ENCODE measurements at regions not wholly inside any gene's neighbourhood (a gene's known extent, or its start where the extent isn't known, plus 50 kb on each side); places are given as distances from the start of the nearest gene placed in this dataset.

DNA sequence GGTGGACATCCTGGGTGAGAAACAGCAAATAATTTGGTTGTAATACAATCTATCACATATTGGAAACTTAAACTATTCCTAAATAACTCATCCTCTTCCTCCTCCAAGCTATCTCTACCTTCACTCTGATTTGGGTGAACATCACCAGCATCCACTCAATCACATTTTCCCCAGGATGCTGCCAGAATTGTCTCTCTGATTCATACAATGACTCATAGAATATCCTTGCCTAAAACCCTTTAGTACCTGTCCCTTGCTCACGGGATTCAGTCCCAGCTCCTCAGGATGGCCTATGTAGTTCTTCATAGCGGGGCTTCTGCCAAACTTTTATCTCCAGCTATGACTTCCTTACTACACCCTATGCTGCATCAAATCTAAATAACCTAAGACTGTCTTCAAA, 146.8 kb downstream of the EMP1 start:
- Histone ChIP-seq H3K79me2 (ENCODE audit: insufficient read depth, low read length) (no peaks in the 10 kb centered on the region), H3K9me2 (ENCODE audit: low read depth, low read length) (no peaks in the 10 kb centered on the region), H3K4me2 (ENCODE audit: low read length) (no peak overlapping the region), H3K4me1 (ENCODE audit: insufficient read depth, low read length, severe bottlenecking) (no peaks in the 10 kb centered on the region), H3K4me3 (ENCODE audit: low read depth, low read length, poor library complexity, severe bottlenecking) (no peak overlapping the region), H4K20me1 (ENCODE audit: insufficient read depth, low read length) (no peaks in the 10 kb centered on the region), H3K36me3 (ENCODE audit: insufficient read depth, low read length) (no peaks in the 10 kb centered on the region), H2AFZ (ENCODE audit: low read length) (no peak overlapping the region), H3K9me3 (ENCODE audit: low read length) (no peaks in the 10 kb centered on the region), H3K9ac (ENCODE audit: low read length) (no peak overlapping the region), H3F3A (ENCODE audit: insufficient read depth, low read length) (no peaks in the 10 kb centered on the region), H3K27me3 (ENCODE audit: insufficient read depth, low read length) (no peaks in the 10 kb centered on the region), H3K27ac (ENCODE audit: low read depth, low read length, poor library complexity, severe bottlenecking) (no peak overlapping the region)
- TF ChIP-seq EZH2 (IDR thresholded peaks at IDR 0.05; ENCODE audit: borderline replicate concordance, low read length) = no peak
- TF ChIP-seq, protein P1, sequence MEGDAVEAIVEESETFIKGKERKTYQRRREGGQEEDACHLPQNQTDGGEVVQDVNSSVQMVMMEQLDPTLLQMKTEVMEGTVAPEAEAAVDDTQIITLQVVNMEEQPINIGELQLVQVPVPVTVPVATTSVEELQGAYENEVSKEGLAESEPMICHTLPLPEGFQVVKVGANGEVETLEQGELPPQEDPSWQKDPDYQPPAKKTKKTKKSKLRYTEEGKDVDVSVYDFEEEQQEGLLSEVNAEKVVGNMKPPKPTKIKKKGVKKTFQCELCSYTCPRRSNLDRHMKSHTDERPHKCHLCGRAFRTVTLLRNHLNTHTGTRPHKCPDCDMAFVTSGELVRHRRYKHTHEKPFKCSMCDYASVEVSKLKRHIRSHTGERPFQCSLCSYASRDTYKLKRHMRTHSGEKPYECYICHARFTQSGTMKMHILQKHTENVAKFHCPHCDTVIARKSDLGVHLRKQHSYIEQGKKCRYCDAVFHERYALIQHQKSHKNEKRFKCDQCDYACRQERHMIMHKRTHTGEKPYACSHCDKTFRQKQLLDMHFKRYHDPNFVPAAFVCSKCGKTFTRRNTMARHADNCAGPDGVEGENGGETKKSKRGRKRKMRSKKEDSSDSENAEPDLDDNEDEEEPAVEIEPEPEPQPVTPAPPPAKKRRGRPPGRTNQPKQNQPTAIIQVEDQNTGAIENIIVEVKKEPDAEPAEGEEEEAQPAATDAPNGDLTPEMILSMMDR (IDR thresholded peaks at IDR 0.05; ENCODE audit: low read length) = no peak

DNA sequence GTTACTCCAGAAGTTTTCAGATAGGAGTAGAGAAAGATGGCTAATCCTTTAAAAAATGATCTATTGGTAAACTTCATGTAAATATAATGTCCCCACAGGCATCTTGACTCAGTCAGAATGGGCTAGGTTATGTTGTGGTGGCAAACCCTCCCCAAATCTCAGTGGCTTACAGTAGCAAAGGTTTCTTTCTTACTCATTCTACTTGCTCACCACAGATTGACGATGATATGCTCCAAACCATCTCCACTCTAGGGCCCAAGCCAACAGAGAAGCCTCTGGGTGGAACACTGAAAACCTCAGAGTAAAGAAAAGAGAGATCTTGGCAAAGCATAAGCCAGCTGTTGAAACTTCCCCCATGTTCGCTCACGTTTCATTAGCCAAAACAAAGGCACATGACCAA, 146.4 kb downstream of the EMP1 start:
- TF ChIP-seq EZH2 (IDR thresholded peaks at IDR 0.05; ENCODE audit: borderline replicate concordance, low read length) = no peak
- TF ChIP-seq, protein P1 (IDR thresholded peaks at IDR 0.05; ENCODE audit: low read length) = no peak
- no peak overlapping the region for H3K4me3 ChIP-seq (ENCODE audit: low read depth, low read length, poor library complexity, severe bottlenecking)
- no peaks in the 10 kb centered on the region for H3K79me2 ChIP-seq (ENCODE audit: insufficient read depth, low read length)
- H3F3A ChIP-seq (ENCODE audit: insufficient read depth, low read length) = no peaks in the 10 kb centered on the region
- H3K4me2 ChIP-seq (ENCODE audit: low read length) = no peak overlapping the region
- no peak overlapping the region for H3K27ac ChIP-seq (ENCODE audit: low read depth, low read length, poor library complexity, severe bottlenecking)
- H3K36me3 ChIP-seq (ENCODE audit: insufficient read depth, low read length) = no peaks in the 10 kb centered on the region
- H3K9me3 ChIP-seq (ENCODE audit: low read length) = no peaks in the 10 kb centered on the region
- no peaks in the 10 kb centered on the region for H3K27me3 ChIP-seq (ENCODE audit: insufficient read depth, low read length)
- H2AFZ ChIP-seq (ENCODE audit: low read length) = no peak overlapping the region
- no peaks in the 10 kb centered on the region for H4K20me1 ChIP-seq (ENCODE audit: insufficient read depth, low read length)
- no peaks in the 10 kb centered on the region for H3K9me2 ChIP-seq (ENCODE audit: low read depth, low read length)
- no peak overlapping the region for H3K9ac ChIP-seq (ENCODE audit: low read length)
- no peaks in the 10 kb centered on the region for H3K4me1 ChIP-seq (ENCODE audit: insufficient read depth, low read length, severe bottlenecking)

DNA sequence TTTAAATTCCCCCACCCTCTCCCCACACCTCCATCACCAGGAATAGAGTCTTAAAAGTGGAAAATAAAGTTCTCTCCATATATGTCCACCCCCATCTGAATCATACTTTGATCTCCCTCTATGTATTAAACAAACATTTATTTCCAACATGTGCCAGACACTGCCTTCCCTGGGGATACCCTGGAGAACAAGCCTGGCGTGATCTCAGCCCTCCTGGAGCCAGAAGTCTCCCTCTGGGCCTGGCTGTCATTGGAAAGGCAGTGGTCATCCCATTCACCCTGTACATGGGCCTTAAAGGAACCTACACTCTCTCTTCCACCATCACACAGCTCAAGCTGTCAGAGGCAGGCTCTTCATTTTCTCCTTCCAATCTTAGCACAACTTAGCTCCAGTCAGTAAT, 143.6 kb downstream of the EMP1 start:
- no peaks in the 10 kb centered on the region for H3K27me3 ChIP-seq (ENCODE audit: insufficient read depth, low read length)
- no peaks in the 10 kb centered on the region for H3K4me1 ChIP-seq (ENCODE audit: insufficient read depth, low read length, severe bottlenecking)
- no peaks in the 10 kb centered on the region for H3F3A ChIP-seq (ENCODE audit: insufficient read depth, low read length)
- no peaks in the 10 kb centered on the region for H4K20me1 ChIP-seq (ENCODE audit: insufficient read depth, low read length)
- no peak overlapping the region for H3K4me3 ChIP-seq (ENCODE audit: low read depth, low read length, poor library complexity, severe bottlenecking)
- no peaks in the 10 kb centered on the region for H3K9me3 ChIP-seq (ENCODE audit: low read length)
- no peak overlapping the region for H3K27ac ChIP-seq (ENCODE audit: low read depth, low read length, poor library complexity, severe bottlenecking)
- no peaks in the 10 kb centered on the region for H3K9me2 ChIP-seq (ENCODE audit: low read depth, low read length)
- no peak overlapping the region for H3K4me2 ChIP-seq (ENCODE audit: low read length)
- H3K9ac ChIP-seq (ENCODE audit: low read length) = no peak overlapping the region
- no peaks in the 10 kb centered on the region for H3K36me3 ChIP-seq (ENCODE audit: insufficient read depth, low read length)
- H3K79me2 ChIP-seq (ENCODE audit: insufficient read depth, low read length) = no peaks in the 10 kb centered on the region
- TF ChIP-seq, protein P1 (IDR thresholded peaks at IDR 0.05; ENCODE audit: low read length) = no peak
- TF ChIP-seq EZH2 (IDR thresholded peaks at IDR 0.05; ENCODE audit: borderline replicate concordance, low read length) = no peak
- no peak overlapping the region for H2AFZ ChIP-seq (ENCODE audit: low read length)

All from OCI-LY1 (cell line).